Right ventricle myocardium inferior (tissue), 1 donor: ENCODE measurements at regions not wholly inside any gene's neighbourhood (a gene's known extent, or its start where the extent isn't known, plus 50 kb on each side); places are given as distances from the start of the nearest gene placed in this dataset.

Source experiments
- ATAC-seq: fragments of 200-7000 bp; cut with Tn5 transposase; one replicate; pipeline ENCODE4 v1.9.1; 2020; ENCODE audit warnings: mild to moderate bottlenecking, moderate library complexity
- DNase-seq: peaks from one replicate; pipeline ENCODE4 v3.0.0; 2021; ENCODE audit errors: missing footprints
- intact Hi-C: fragments of 100-400 bp; cut with DNase I; formaldehyde crosslinking; loops from one replicate; pipeline ENCODE4 v1.11.0; 2022
- donor health status: DM: no; HTN: yes; CAD: no; lungs with severe emphysema.

- ATAC-seq (no peak), DNase-seq (no peak)
- intact Hi-C loops: no loop called here
Observed at GRCh38 chr2:104741860-104742259, 112.1 kb upstream of the POU3F3 start.

DNA sequence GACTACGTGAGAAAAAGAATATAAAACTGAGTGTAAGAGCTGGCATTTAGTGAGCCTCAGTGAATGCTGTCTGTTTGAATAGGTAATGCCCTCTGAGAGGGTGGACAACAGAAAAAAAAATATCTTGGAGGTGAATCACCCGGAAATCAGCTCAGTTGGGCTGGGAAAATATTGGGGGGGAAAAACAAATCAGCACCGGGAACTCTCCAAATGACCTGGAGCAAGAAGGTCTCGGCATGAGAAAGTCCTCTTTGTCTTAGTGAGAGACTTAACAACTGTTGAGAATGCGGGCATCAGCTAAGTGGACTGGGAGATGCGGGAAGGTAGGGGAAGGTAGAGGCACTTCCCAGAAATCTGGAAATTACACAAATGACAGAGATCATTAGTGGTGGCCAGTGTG is 109.4 kb upstream of the POU3F3 start:
- ATAC-seq (no peak), DNase-seq (no peak)
- intact Hi-C loops: no loop called here

GRCh38 chr2:104745846-104746245 is 108.1 kb upstream of the POU3F3 start:
- intact Hi-C loops: no loop called here
- no peak for ATAC-seq
- DNase-seq: no peak

DNA sequence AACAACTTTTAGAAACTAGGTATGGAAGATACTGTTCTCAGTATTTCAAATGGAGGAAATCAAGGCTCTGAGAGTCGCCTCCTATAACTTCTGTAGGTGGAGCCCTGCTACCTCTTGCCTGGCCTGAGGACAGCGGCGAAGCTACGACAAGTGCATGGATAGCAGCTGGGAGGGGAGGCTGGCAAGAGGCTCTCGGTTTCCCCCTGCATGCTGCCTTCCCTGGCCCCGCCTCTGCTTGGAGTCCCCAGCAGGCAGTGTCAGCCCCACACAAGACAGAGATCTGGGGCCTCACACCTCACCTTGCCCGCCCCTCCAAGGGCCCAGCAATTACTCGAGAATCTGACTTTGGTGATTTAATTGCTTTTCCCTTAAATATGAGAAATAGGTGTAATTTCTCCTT is 107.6 kb upstream of the POU3F3 start:
- DNase-seq: no peak

DNA sequence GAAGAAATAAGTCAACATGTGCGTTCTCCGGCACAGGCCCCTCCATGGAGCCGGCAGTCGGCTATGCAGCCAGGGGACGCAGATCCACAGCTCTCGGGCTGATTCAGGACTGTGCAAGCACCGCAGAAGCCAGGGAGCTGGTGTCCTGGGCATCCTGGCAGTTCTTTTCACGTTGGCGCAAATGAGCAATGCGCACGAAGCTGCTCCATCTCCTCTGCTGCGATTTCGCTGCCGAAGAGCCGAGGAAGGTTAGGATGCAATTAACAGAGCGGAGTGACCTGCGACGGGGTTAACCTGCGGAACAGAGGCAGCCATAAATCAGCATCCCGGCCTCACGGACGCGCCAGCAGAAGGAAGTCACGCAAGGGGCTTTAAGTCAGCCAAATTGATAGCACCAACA is 107.1 kb upstream of the POU3F3 start:
- ATAC-seq: no peak
- intact Hi-C loops: no loop called here

More for the DNA sequence above, 107.6 kb upstream of the POU3F3 start:
- intact Hi-C loops: no loop called here
- ATAC-seq: no peak

GRCh38 chr2:104749856-104750460 is 104.0 kb upstream of the POU3F3 start:
- no peak for DNase-seq
- intact Hi-C loops: no loop called here
- no peak for ATAC-seq

More for the DNA sequence above, 107.1 kb upstream of the POU3F3 start:
- DNase-seq: no peak

DNA sequence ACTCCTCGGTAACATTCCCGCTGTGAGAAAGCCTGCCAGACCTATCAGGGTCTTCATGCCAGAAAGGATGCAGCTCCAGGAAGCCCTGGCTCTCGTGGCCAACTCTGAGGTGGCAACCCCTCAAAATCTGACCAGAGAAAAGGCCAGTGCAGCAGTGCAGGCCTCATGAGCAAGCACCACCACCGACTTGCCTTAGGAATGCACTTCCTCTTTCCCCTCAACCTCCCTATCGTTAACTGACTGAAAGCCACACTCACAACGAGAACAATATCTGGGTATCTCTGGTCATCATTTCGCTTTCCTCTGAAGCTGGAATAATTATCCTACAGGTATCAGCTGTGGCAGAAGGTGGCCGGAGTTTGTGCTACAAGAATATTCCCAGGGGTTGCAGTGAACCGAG is 101.4 kb upstream of the POU3F3 start:
- intact Hi-C loops: no loop called here
- no peak for DNase-seq
- no peak for ATAC-seq

GRCh38 chr2:104755026-104755878 is 98.7 kb upstream of the POU3F3 start:
- intact Hi-C loops: no loop called here
- ATAC-seq (no peak), DNase-seq (no peak)

DNA sequence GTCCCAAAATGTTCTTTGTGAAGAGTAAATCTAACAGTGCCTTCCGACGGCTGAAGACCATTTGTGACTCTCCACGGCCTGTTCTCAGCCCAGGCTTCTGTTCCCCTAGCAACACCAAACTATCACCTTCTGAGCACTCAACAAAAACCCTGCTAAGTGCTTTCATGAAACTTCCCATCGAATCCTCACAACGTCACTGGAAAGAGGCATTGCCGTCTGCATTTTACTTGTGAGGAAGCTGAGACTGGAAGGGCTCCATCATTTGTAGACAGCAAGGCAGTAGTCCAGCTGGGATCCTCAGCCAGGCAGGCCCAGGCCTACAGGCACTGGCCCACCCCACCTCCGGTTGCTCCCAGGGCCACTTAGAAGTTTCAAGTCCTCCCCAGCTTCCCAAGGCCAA is 97.8 kb upstream of the POU3F3 start:
- ATAC-seq: no peak
- intact Hi-C loops: no loop called here
- DNase-seq: no peak

DNA sequence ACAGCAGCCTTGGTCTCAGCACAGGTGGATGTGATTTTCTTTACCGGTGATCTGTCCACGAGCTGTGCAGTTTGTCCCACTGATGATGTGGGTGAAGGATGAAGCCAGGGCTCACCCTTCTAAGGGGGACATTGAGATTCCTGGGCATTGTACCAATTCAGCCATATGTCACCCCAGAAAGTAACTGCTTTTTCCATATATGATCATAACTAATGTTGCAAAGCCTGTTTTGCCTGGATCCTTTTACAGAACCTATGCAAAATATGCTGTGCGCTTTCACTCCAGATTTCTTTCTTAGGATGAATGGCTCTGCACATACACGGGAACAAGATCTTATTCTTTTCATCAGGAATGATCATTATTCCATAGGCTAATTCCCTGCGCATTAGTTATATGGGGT is 96.9 kb upstream of the POU3F3 start:
- DNase-seq (no peak), ATAC-seq (no peak)
- intact Hi-C loops: no loop called here

GRCh38 chr2:104758199-104758620 is 95.7 kb upstream of the POU3F3 start:
- ATAC-seq (no peak), DNase-seq (no peak)
- intact Hi-C loops: no loop called here

- intact Hi-C loops: no loop called here
- ATAC-seq: no peak
- no peak for DNase-seq
Observed at GRCh38 chr2:104762031-104762430, 91.9 kb upstream of the POU3F3 start.

- ATAC-seq (no peak), DNase-seq (no peak)
- intact Hi-C loops: no loop called here
Observed at GRCh38 chr2:104766683-104767082, 87.2 kb upstream of the POU3F3 start.

DNA sequence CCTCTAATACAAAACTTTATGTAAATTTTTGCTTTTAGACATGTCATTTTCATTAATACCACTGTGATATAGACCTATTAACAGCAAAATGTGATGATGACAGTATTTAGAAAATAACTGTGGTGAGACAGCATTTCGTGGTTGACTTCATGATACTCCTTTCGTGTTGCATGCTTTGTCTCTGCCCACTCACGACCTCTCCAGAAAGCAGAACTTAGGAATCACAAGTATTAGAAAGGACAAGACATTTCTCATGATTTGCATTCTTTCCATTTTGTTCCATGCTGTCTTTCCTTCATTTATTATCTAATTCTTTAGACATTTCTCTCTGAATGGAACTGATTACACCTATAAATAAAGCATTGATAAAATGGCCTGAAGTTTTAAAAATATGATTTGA is 85.2 kb upstream of the POU3F3 start:
- ATAC-seq (no peak), DNase-seq (no peak)
- intact Hi-C loops: no loop called here

GRCh38 chr2:104769096-104769495 is 84.8 kb upstream of the POU3F3 start:
- intact Hi-C loops: no loop called here
- DNase-seq (no peak), ATAC-seq (no peak)

- intact Hi-C loops: no loop called here
- no peak for ATAC-seq
- DNase-seq: no peak
Observed at GRCh38 chr2:104772996-104773395, 80.9 kb upstream of the POU3F3 start.

- no peak for DNase-seq
- intact Hi-C loops: no loop called here
- no peak for ATAC-seq
Observed at GRCh38 chr2:104774631-104775030, 79.3 kb upstream of the POU3F3 start.

GRCh38 chr2:104777721-104778120 is 76.2 kb upstream of the POU3F3 start:
- intact Hi-C loops: no loop called here
- DNase-seq (no peak), ATAC-seq (no peak)

DNA sequence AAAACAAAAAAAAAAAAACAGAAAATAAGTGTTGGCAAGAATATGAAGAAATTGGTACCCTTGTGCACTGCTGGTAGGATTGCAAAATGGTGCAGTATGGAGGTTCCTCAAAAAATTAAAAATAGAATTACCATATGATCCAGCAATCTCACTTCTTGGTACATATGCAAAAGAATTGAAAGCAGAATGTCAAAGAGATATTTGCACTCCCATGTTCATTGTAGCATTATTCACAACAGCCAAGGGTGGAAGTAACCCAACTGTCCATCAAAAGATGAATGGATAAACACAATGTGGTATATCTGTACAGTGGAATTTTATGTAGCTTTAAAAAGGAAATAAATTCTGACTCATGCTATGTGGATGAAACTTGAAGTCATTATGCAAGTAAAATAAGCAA is 72.8 kb upstream of the POU3F3 start:
- intact Hi-C loops: no loop called here
- DNase-seq (no peak), ATAC-seq (no peak)

DNA sequence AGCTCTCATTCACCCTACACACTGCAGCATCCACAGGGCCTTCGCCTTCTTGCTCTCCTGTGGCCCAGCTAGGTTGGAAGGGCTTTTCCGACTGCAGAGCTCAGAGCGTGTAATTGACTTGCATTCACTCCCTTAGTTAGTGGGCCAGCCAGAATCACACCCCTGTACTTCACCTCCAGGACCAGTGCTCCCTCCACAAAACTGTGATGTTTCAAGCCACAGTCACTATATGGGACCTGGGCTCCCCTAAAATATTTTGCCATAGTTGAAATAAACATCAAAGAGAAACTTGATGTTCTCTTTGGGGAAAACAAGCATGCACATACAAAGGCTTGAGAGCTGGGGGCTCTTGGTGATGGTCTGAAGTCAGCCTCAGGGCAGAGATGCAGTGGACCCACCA is 69.7 kb upstream of the POU3F3 start:
- no peak for ATAC-seq
- intact Hi-C loops: no loop called here

GRCh38 chr2:104786204-104786603 is 67.7 kb upstream of the POU3F3 start:
- ATAC-seq (no peak), DNase-seq (no peak)
- intact Hi-C loops: no loop called here

More for the DNA sequence above, 69.7 kb upstream of the POU3F3 start:
- no peak for DNase-seq
